T-cell (primary cell): ENCODE measurements at regions not wholly inside any gene's neighbourhood (a gene's known extent, or its start where the extent isn't known, plus 50 kb on each side); places are given as distances from the start of the nearest gene placed in this dataset.

ENCODE experiments used
- ATAC-seq, 4 experiments: fragments of 200-7000 bp in 3 of 4; fragments of 150-1000 bp in 1 of 4; cut with Tn5 transposase; replicated peaks in 1 of 4; 1 replicate in 3 of 4; 2 replicates in 1 of 4; pipeline ENCODE4 v1.10.0; 2021; ENCODE audit warnings: moderate library complexity in 3 of 4, mild to moderate bottlenecking in 2 of 4, moderate number of reproducible peaks in 1 of 4
- CTCF ChIA-PET, 2 donors: fragments of 300-600 bp; sonication (Branson Sonifier 250); formaldehyde crosslinking; loops; one replicate each; lab custom pipeline; 2022; ENCODE audit warnings: antibody characterized with exemption in 2 of 2; lab: Charles Lee
- POLR2A ChIA-PET, 2 donors: fragments of 300-600 bp; sonication (Branson Sonifier 250); formaldehyde crosslinking; loops; one replicate each; lab custom pipeline; 2022; ENCODE audit warnings: antibody characterized with exemption in 2 of 2; lab: Charles Lee
- DNase-seq, 35 experiments: peaks; one replicate each; pipeline versions ENCODE4 v3.0.0 to v3.0.0-alpha.2; 2013 to 2023
- H3K27ac ChIP-seq: one replicate; pipeline ENCODE4 v1.5.1; 2013; ENCODE audit warnings: low read length
- H3K27me3 ChIP-seq, 2 experiments: replicated peaks in 1 of 2; 1 replicate in 1 of 2; 2 replicates in 1 of 2; pipeline versions ENCODE4 v1.6.1 to v1.7.0; 2013; ENCODE audit warnings: low read length in 1 of 2, mixed read lengths in 1 of 2; ENCODE audit not compliant: control insufficient read depth in 2 of 2, insufficient read depth in 2 of 2; ENCODE audit errors: extremely low read depth in 1 of 2
- H3K36me3 ChIP-seq, 2 donors: 1 replicate in 1 of 2; 2 replicates in 1 of 2; pipeline versions ENCODE4 v1.6.1 to v1.7.0; 2013; ENCODE audit warnings: low read length in 1 of 2; ENCODE audit not compliant: control insufficient read depth in 2 of 2, insufficient read depth in 1 of 2; ENCODE audit errors: extremely low read depth in 1 of 2
- H3K4me1 ChIP-seq, 2 experiments: 1 replicate in 1 of 2; 2 replicates in 1 of 2; pipeline versions ENCODE4 v1.6.1 to v1.7.0; 2013; ENCODE audit warnings: low read length in 2 of 2, mixed read lengths in 1 of 2; ENCODE audit not compliant: insufficient read depth in 2 of 2, control insufficient read depth in 1 of 2; ENCODE audit errors: extremely low read depth in 1 of 2
- H3K4me3 ChIP-seq, 2 donors: 1 replicate in 1 of 2; 2 replicates in 1 of 2; pipeline versions ENCODE4 v1.5.1 to v1.7.0; 2013; ENCODE audit warnings: mild to moderate bottlenecking in 2 of 2, low read length in 1 of 2, moderate library complexity in 1 of 2; ENCODE audit not compliant: control insufficient read depth in 1 of 2; ENCODE audit errors: extremely low read depth in 1 of 2
- H3K9me3 ChIP-seq: 2 replicates; pipeline ENCODE4 v1.7.0; 2013
- H3K27ac Mint-ChIP-seq, 2 donors: one replicate each; pipeline ENCODE4 v1.8.0; 2020 to 2021; ENCODE audit warnings: mild to moderate bottlenecking in 2 of 2, mixed read lengths in 2 of 2
- H3K27me3 Mint-ChIP-seq, 2 donors: one replicate each; pipeline ENCODE4 v1.8.0; 2021 to 2022; ENCODE audit warnings: mixed read lengths in 2 of 2
- H3K36me3 Mint-ChIP-seq: one replicate; pipeline ENCODE4 v1.8.0; 2021; ENCODE audit warnings: mixed read lengths
- H3K4me1 Mint-ChIP-seq, 3 donors: one replicate each; pipeline ENCODE4 v1.8.0; 2020 to 2022; ENCODE audit warnings: mixed read lengths in 3 of 3, mild to moderate bottlenecking in 1 of 3
- H3K4me3 Mint-ChIP-seq, 3 donors: one replicate each; pipeline ENCODE4 v1.8.0; 2020 to 2022; ENCODE audit warnings: mild to moderate bottlenecking in 3 of 3, mixed read lengths in 3 of 3, moderate library complexity in 3 of 3
- H3K9me3 Mint-ChIP-seq, 3 donors: one replicate each; pipeline ENCODE4 v1.8.0; 2020 to 2022; ENCODE audit warnings: mixed read lengths in 3 of 3
- WGBS: methylation state at CpG from one replicate; pipeline ENCODE4 v1.1.5; 2013; ENCODE audit warnings: missing lambda C conversion rate; ENCODE audit not compliant: insufficient coverage; 5-methylcytosine and 5-hydroxymethylcytosine counted together

GRCh38 chr12:127998988-127999387 lies 268.0 kb upstream of the TMEM132C start:
- Mint-ChIP-seq H3K27ac (no peak overlapping the region), H3K36me3 (no peaks in the 10 kb centered on the region), H3K4me1 (no peaks in the 10 kb centered on the region), H3K9me3 (peaks cover 1 to 13% (median 10%) of the 10 kb centered on the region in 3 donors), H3K4me3 (no peak overlapping the region), H3K27me3 (no peaks in the 10 kb centered on the region)
- H3K27me3 ChIP-seq, result no peaks in the 10 kb centered on the region
- POLR2A ChIA-PET, result no interaction called here
- H3K27ac ChIP-seq, result no peak overlapping the region
- 68% methylated on average over 2 of the region's 4 CpGs for WGBS
- H3K4me3 ChIP-seq, result no peak overlapping the region
- DNase-seq (no peak), ATAC-seq (no peak)
- no peaks in the 10 kb centered on the region for H3K36me3 ChIP-seq
- CTCF ChIA-PET, result no interaction called here
- H3K4me1 ChIP-seq, result no peaks in the 10 kb centered on the region
- no peaks in the 10 kb centered on the region for H3K9me3 ChIP-seq

GRCh38 chr12:128004383-128004938 lies 262.5 kb upstream of the TMEM132C start:
- 75% methylated on average over 17 of the region's 17 CpGs for WGBS
- Mint-ChIP-seq H3K27ac (no peak overlapping the region), H3K4me3 (no peak overlapping the region), H3K36me3 (no peaks in the 10 kb centered on the region), H3K27me3 (no peaks in the 10 kb centered on the region), H3K9me3 (peaks cover 0 to 16% (median 12%) of the 10 kb centered on the region in 3 donors), H3K4me1 (no peaks in the 10 kb centered on the region)
- H3K4me1 ChIP-seq, result no peaks in the 10 kb centered on the region
- H3K27ac ChIP-seq, result no peak overlapping the region
- POLR2A ChIA-PET, result no interaction called here
- H3K4me3 ChIP-seq, result no peak overlapping the region
- no peaks in the 10 kb centered on the region for H3K27me3 ChIP-seq
- no peaks in the 10 kb centered on the region for H3K9me3 ChIP-seq
- ATAC-seq (no peak), DNase-seq (no peak)
- no peaks in the 10 kb centered on the region for H3K36me3 ChIP-seq
- CTCF ChIA-PET, result no interaction called here

GRCh38 chr12:128007250-128007649 lies 259.7 kb upstream of the TMEM132C start:
- H3K27ac ChIP-seq, result no peak overlapping the region
- WGBS, result 10% methylated on average over 1 of the region's 4 CpGs
- no peaks in the 10 kb centered on the region for H3K9me3 ChIP-seq
- Mint-ChIP-seq H3K4me1 (no peaks in the 10 kb centered on the region), H3K4me3 (no peak overlapping the region), H3K36me3 (no peaks in the 10 kb centered on the region), H3K27ac (no peak overlapping the region), H3K27me3 (no peaks in the 10 kb centered on the region), H3K9me3 (peaks cover 0 to 19% (median 9%) of the 10 kb centered on the region in 3 donors)
- H3K4me3 ChIP-seq, result no peak overlapping the region
- no peak for ATAC-seq
- DNase-seq, result no peak
- CTCF ChIA-PET, result no interaction called here
- no peaks in the 10 kb centered on the region for H3K27me3 ChIP-seq
- no peaks in the 10 kb centered on the region for H3K36me3 ChIP-seq
- POLR2A ChIA-PET, result no interaction called here
- H3K4me1 ChIP-seq, result no peaks in the 10 kb centered on the region

GRCh38 chr12:128008341-128008740 lies 258.6 kb upstream of the TMEM132C start:
- CTCF ChIA-PET, result interaction anchor here in 1 of 2 donors (0.5 kb wide), 1 partner anchor 87 kb away, joined by 3 read pairs; no protein-coding TSS in a partner anchor
- peak in 1 of 4 experiments; percentile 15 for ATAC-seq
- H3K27ac ChIP-seq, result no peak overlapping the region

GRCh38 chr12:128009108-128009507 lies 257.9 kb upstream of the TMEM132C start:
- peak in 1 of 4 experiments; percentile 19 for ATAC-seq
- Mint-ChIP-seq H3K27me3 (no peaks in the 10 kb centered on the region), H3K27ac (no peak overlapping the region), H3K36me3 (no peaks in the 10 kb centered on the region), H3K4me1 (no peaks in the 10 kb centered on the region), H3K4me3 (no peak overlapping the region), H3K9me3 (peaks cover 3 to 21% (median 9%) of the 10 kb centered on the region in 3 donors)
- 85% methylated on average over 6 of the region's 8 CpGs for WGBS
- Histone ChIP-seq H3K36me3 (no peaks in the 10 kb centered on the region), H3K9me3 (no peaks in the 10 kb centered on the region), H3K4me3 (no peak overlapping the region), H3K4me1 (no peaks in the 10 kb centered on the region), H3K27me3 (no peaks in the 10 kb centered on the region), H3K27ac (no peak overlapping the region)
- POLR2A ChIA-PET, result no interaction called here
- CTCF ChIA-PET, result no interaction called here
- DNase-seq, result no peak

More at GRCh38 chr12:128008341-128008740, 258.6 kb upstream of the TMEM132C start:
- H3K4me1 Mint-ChIP-seq, result no peaks in the 10 kb centered on the region
- H3K27me3 Mint-ChIP-seq, result no peaks in the 10 kb centered on the region
- no peaks in the 10 kb centered on the region for H3K36me3 Mint-ChIP-seq
- H3K9me3 Mint-ChIP-seq, result peaks cover 0 to 18% (median 9%) of the 10 kb centered on the region in 3 donors
- H3K4me1 ChIP-seq, result no peaks in the 10 kb centered on the region
- H3K4me3 ChIP-seq, result no peak overlapping the region
- no CpG with 5 or more reads among the region's 3 CpGs for WGBS
- no peak overlapping the region for H3K4me3 Mint-ChIP-seq
- POLR2A ChIA-PET, result no interaction called here
- no peak overlapping the region for H3K27ac Mint-ChIP-seq
- no peaks in the 10 kb centered on the region for H3K27me3 ChIP-seq
- no peak for DNase-seq
- no peaks in the 10 kb centered on the region for H3K36me3 ChIP-seq
- H3K9me3 ChIP-seq, result no peaks in the 10 kb centered on the region

- no peak overlapping the region for H3K4me3 Mint-ChIP-seq
- ATAC-seq, result no peak
- no peak overlapping the region for H3K4me3 ChIP-seq
- CTCF ChIA-PET, result no interaction called here
- H3K27ac Mint-ChIP-seq, result no peak overlapping the region
- POLR2A ChIA-PET, result no interaction called here
- no peaks in the 10 kb centered on the region for H3K27me3 Mint-ChIP-seq
- DNase-seq, result no peak
- no peaks in the 10 kb centered on the region for H3K9me3 ChIP-seq
- no peaks in the 10 kb centered on the region for H3K36me3 ChIP-seq
- H3K4me1 ChIP-seq, result no peaks in the 10 kb centered on the region
- no peaks in the 10 kb centered on the region for H3K27me3 ChIP-seq
- H3K9me3 Mint-ChIP-seq, result peaks cover 6 to 15% (median 6%) of the 10 kb centered on the region in 3 donors
- H3K27ac ChIP-seq, result no peak overlapping the region
- H3K36me3 Mint-ChIP-seq, result no peaks in the 10 kb centered on the region
- no peaks in the 10 kb centered on the region for H3K4me1 Mint-ChIP-seq
These were observed 254.9 kb upstream of the TMEM132C start for GRCh38 chr12:128012110-128012509.

- CTCF ChIA-PET, result no interaction called here
- no peaks in the 10 kb centered on the region for H3K36me3 ChIP-seq
These were observed 251.7 kb upstream of the TMEM132C start for GRCh38 chr12:128015276-128015675.

More at GRCh38 chr12:128015276-128015675, 251.7 kb upstream of the TMEM132C start:
- Mint-ChIP-seq H3K4me1 (no peaks in the 10 kb centered on the region), H3K9me3 (peaks cover 9 to 24% (median 11%) of the 10 kb centered on the region in 3 donors), H3K27me3 (no peaks in the 10 kb centered on the region), H3K27ac (no peak overlapping the region), H3K4me3 (no peak overlapping the region), H3K36me3 (no peaks in the 10 kb centered on the region)
- Histone ChIP-seq H3K27ac (no peak overlapping the region), H3K27me3 (no peaks in the 10 kb centered on the region), H3K4me3 (no peak overlapping the region), H3K4me1 (no peaks in the 10 kb centered on the region), H3K9me3 (no peaks in the 10 kb centered on the region)
- no peak for ATAC-seq
- POLR2A ChIA-PET, result no interaction called here
- DNase-seq, result no peak
- WGBS, result no CpG with 5 or more reads among the region's 3 CpGs
